ENCODE measurements at regions not wholly inside any gene's neighbourhood (a gene's known extent, or its start where the extent isn't known, plus 50 kb on each side); places are given as distances from the start of the nearest gene placed in this dataset.

DNA sequence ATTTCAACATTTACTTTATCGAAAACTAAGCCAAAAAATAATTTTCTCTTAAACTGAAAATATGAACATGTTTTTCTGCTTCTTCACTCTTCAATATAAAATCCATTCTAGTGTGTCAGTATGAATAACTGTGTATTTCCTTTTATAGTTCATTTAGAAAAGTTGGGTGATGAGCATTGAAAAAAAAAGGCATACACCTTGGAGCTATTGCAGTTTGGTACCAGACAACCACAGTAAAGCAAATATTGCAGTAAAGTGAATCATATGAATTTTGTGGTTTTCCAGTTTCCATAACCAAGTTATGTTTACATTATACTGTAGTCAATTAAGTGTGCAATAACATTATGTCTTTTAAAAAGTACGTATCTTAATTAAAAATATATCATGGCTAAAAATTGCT lies 195.0 kb upstream of the FOXG1 start:
- H3K4me1 ChIP-seq (ENCODE audit: insufficient read depth, low read length) = no peaks in the 10 kb centered on the region
- H3K4me3 ChIP-seq (ENCODE audit: insufficient read depth, low read length) = no peak overlapping the region
- H2AFZ ChIP-seq (ENCODE audit: low read length) = no peak overlapping the region
- H4K20me1 ChIP-seq (ENCODE audit: insufficient read depth, low read length) = no peaks in the 10 kb centered on the region
- H3K27me3 ChIP-seq (ENCODE audit: insufficient read depth, low read length) = no peaks in the 10 kb centered on the region
- peaks cover 2% of the 10 kb centered on the region for H3K9me3 ChIP-seq (ENCODE audit: low read depth, low read length)
- no peaks in the 10 kb centered on the region for H3K79me2 ChIP-seq (ENCODE audit: insufficient read depth, low read length)
- no peak for DNase-seq (ENCODE audit: insufficient read length, low spot score, missing footprints)
- H3K36me3 ChIP-seq (ENCODE audit: insufficient read depth, low read length) = no peaks in the 10 kb centered on the region
- H3K4me2 ChIP-seq (ENCODE audit: insufficient read depth, low read length) = no peak overlapping the region
- TF ChIP-seq, protein P1, sequence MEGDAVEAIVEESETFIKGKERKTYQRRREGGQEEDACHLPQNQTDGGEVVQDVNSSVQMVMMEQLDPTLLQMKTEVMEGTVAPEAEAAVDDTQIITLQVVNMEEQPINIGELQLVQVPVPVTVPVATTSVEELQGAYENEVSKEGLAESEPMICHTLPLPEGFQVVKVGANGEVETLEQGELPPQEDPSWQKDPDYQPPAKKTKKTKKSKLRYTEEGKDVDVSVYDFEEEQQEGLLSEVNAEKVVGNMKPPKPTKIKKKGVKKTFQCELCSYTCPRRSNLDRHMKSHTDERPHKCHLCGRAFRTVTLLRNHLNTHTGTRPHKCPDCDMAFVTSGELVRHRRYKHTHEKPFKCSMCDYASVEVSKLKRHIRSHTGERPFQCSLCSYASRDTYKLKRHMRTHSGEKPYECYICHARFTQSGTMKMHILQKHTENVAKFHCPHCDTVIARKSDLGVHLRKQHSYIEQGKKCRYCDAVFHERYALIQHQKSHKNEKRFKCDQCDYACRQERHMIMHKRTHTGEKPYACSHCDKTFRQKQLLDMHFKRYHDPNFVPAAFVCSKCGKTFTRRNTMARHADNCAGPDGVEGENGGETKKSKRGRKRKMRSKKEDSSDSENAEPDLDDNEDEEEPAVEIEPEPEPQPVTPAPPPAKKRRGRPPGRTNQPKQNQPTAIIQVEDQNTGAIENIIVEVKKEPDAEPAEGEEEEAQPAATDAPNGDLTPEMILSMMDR (IDR thresholded peaks at IDR 0.05; ENCODE audit: extremely low read depth, low read depth, low read length) = no peak
- H3K27ac ChIP-seq (ENCODE audit: low read depth, low read length) = no peak overlapping the region

GRCh38 chr14:28576523-28576922 lies 190.1 kb upstream of the FOXG1 start:
- Histone ChIP-seq H3K36me3 (ENCODE audit: insufficient read depth, low read length) (no peaks in the 10 kb centered on the region), H3K27ac (ENCODE audit: low read depth, low read length) (no peak overlapping the region), H3K4me1 (ENCODE audit: insufficient read depth, low read length) (no peaks in the 10 kb centered on the region), H4K20me1 (ENCODE audit: insufficient read depth, low read length) (no peaks in the 10 kb centered on the region), H3K27me3 (ENCODE audit: insufficient read depth, low read length) (no peaks in the 10 kb centered on the region), H3K9me3 (ENCODE audit: low read depth, low read length) (peaks cover 2% of the 10 kb centered on the region), H2AFZ (ENCODE audit: low read length) (no peak overlapping the region), H3K4me3 (ENCODE audit: insufficient read depth, low read length) (no peak overlapping the region), H3K79me2 (ENCODE audit: insufficient read depth, low read length) (no peaks in the 10 kb centered on the region), H3K4me2 (ENCODE audit: insufficient read depth, low read length) (no peak overlapping the region)
- DNase-seq (ENCODE audit: insufficient read length, low spot score, missing footprints) = no peak
- TF ChIP-seq, protein P1 (IDR thresholded peaks at IDR 0.05; ENCODE audit: extremely low read depth, low read depth, low read length) = no peak

GRCh38 chr14:28577187-28577586 lies 189.4 kb upstream of the FOXG1 start:
- Histone ChIP-seq H3K79me2 (ENCODE audit: insufficient read depth, low read length) (no peaks in the 10 kb centered on the region), H3K27me3 (ENCODE audit: insufficient read depth, low read length) (no peaks in the 10 kb centered on the region), H3K4me3 (ENCODE audit: insufficient read depth, low read length) (no peak overlapping the region), H2AFZ (ENCODE audit: low read length) (no peak overlapping the region), H3K4me1 (ENCODE audit: insufficient read depth, low read length) (no peaks in the 10 kb centered on the region), H3K36me3 (ENCODE audit: insufficient read depth, low read length) (no peaks in the 10 kb centered on the region), H3K4me2 (ENCODE audit: insufficient read depth, low read length) (no peak overlapping the region), H4K20me1 (ENCODE audit: insufficient read depth, low read length) (no peaks in the 10 kb centered on the region), H3K27ac (ENCODE audit: low read depth, low read length) (no peak overlapping the region), H3K9me3 (ENCODE audit: low read depth, low read length) (peaks cover 2% of the 10 kb centered on the region)
- DNase-seq (ENCODE audit: insufficient read length, low spot score, missing footprints) = no peak
- TF ChIP-seq, protein P1 (IDR thresholded peaks at IDR 0.05; ENCODE audit: extremely low read depth, low read depth, low read length) = no peak

GRCh38 chr14:28577711-28578131 lies 188.9 kb upstream of the FOXG1 start:
- H3K27ac ChIP-seq (ENCODE audit: low read depth, low read length) = no peak overlapping the region
- H3K4me1 ChIP-seq (ENCODE audit: insufficient read depth, low read length) = no peaks in the 10 kb centered on the region
- H3K4me3 ChIP-seq (ENCODE audit: insufficient read depth, low read length) = peak overlapping the region; percentile 35
- TF ChIP-seq, protein P1 (IDR thresholded peaks at IDR 0.05; ENCODE audit: extremely low read depth, low read depth, low read length) = no peak
- H3K4me2 ChIP-seq (ENCODE audit: insufficient read depth, low read length) = no peak overlapping the region
- H4K20me1 ChIP-seq (ENCODE audit: insufficient read depth, low read length) = no peaks in the 10 kb centered on the region
- no peaks in the 10 kb centered on the region for H3K79me2 ChIP-seq (ENCODE audit: insufficient read depth, low read length)
- H3K9me3 ChIP-seq (ENCODE audit: low read depth, low read length) = no peaks in the 10 kb centered on the region
- H3K27me3 ChIP-seq (ENCODE audit: insufficient read depth, low read length) = no peaks in the 10 kb centered on the region
- no peak overlapping the region for H2AFZ ChIP-seq (ENCODE audit: low read length)
- peak; percentile 36 for DNase-seq (ENCODE audit: insufficient read length, low spot score, missing footprints)
- no peaks in the 10 kb centered on the region for H3K36me3 ChIP-seq (ENCODE audit: insufficient read depth, low read length)
